Activated naive CD8-positive, alpha-beta T cell (primary cell): ENCODE measurements at regions not wholly inside any gene's neighbourhood (a gene's known extent, or its start where the extent isn't known, plus 50 kb on each side); places are given as distances from the start of the nearest gene placed in this dataset.

Experiments
- H3K27ac Mint-ChIP-seq: one replicate; pipeline ENCODE4 v1.8.0; 2021; ENCODE audit warnings: mixed read lengths
- H3K27me3 Mint-ChIP-seq: one replicate; pipeline ENCODE4 v1.8.0; 2021; ENCODE audit warnings: mixed read lengths
- H3K36me3 Mint-ChIP-seq: one replicate; pipeline ENCODE4 v1.8.0; 2021; ENCODE audit warnings: mixed read lengths
- H3K4me1 Mint-ChIP-seq: one replicate; pipeline ENCODE4 v1.8.0; 2021; ENCODE audit warnings: low read depth, mixed read lengths
- H3K4me3 Mint-ChIP-seq: one replicate; pipeline ENCODE4 v1.8.0; 2021; ENCODE audit warnings: mild to moderate bottlenecking, mixed read lengths
- H3K9me3 Mint-ChIP-seq: one replicate; pipeline ENCODE4 v1.8.0; 2021; ENCODE audit warnings: low read depth, mixed read lengths

GRCh38 chr1:29496701-29497100, 260.4 kb downstream of the PTPRU start:
- no peaks in the 10 kb centered on the region for H3K36me3 Mint-ChIP-seq
- peaks cover 5% of the 10 kb centered on the region for H3K9me3 Mint-ChIP-seq
- H3K4me1 Mint-ChIP-seq = no peaks in the 10 kb centered on the region
- no peak overlapping the region for H3K27ac Mint-ChIP-seq
- no peak overlapping the region for H3K4me3 Mint-ChIP-seq
- H3K27me3 Mint-ChIP-seq = peaks cover 9% of the 10 kb centered on the region

GRCh38 chr1:29490204-29490934, 254.0 kb downstream of the PTPRU start:
- H3K27me3 Mint-ChIP-seq = peaks cover 4% of the 10 kb centered on the region
- no peak overlapping the region for H3K27ac Mint-ChIP-seq
- no peaks in the 10 kb centered on the region for H3K36me3 Mint-ChIP-seq
- H3K4me3 Mint-ChIP-seq = no peak overlapping the region
- no peaks in the 10 kb centered on the region for H3K4me1 Mint-ChIP-seq
- H3K9me3 Mint-ChIP-seq = peaks cover 5% of the 10 kb centered on the region

GRCh38 chr1:29489471-29489870, 253.1 kb downstream of the PTPRU start:
- Mint-ChIP-seq H3K9me3 (peaks cover under 1% of the 10 kb centered on the region), H3K27ac (no peak overlapping the region), H3K27me3 (peaks cover 4% of the 10 kb centered on the region), H3K4me3 (no peak overlapping the region), H3K36me3 (no peaks in the 10 kb centered on the region), H3K4me1 (no peaks in the 10 kb centered on the region)

- Mint-ChIP-seq H3K4me1 (no peaks in the 10 kb centered on the region), H3K4me3 (no peak overlapping the region), H3K36me3 (no peaks in the 10 kb centered on the region), H3K27ac (no peak overlapping the region), H3K9me3 (no peaks in the 10 kb centered on the region), H3K27me3 (peaks cover 4% of the 10 kb centered on the region)
These were observed 252.5 kb downstream of the PTPRU start for GRCh38 chr1:29488794-29489311.

- H3K27me3 Mint-ChIP-seq = peaks cover 4% of the 10 kb centered on the region
- no peaks in the 10 kb centered on the region for H3K9me3 Mint-ChIP-seq
- H3K4me1 Mint-ChIP-seq = no peaks in the 10 kb centered on the region
- no peak overlapping the region for H3K4me3 Mint-ChIP-seq
- H3K36me3 Mint-ChIP-seq = no peaks in the 10 kb centered on the region
- H3K27ac Mint-ChIP-seq = no peak overlapping the region
These were observed 251.9 kb downstream of the PTPRU start for GRCh38 chr1:29488086-29488793.

- no peak overlapping the region for H3K27ac Mint-ChIP-seq
- peaks cover 4% of the 10 kb centered on the region for H3K27me3 Mint-ChIP-seq
- no peaks in the 10 kb centered on the region for H3K9me3 Mint-ChIP-seq
These were observed 251.0 kb downstream of the PTPRU start for GRCh38 chr1:29487291-29487690.

GRCh38 chr1:29485096-29485925, 249.0 kb downstream of the PTPRU start:
- no peak overlapping the region for H3K4me3 Mint-ChIP-seq
- H3K4me1 Mint-ChIP-seq = no peaks in the 10 kb centered on the region
- H3K27me3 Mint-ChIP-seq = peaks cover 6% of the 10 kb centered on the region
- no peaks in the 10 kb centered on the region for H3K36me3 Mint-ChIP-seq
- H3K9me3 Mint-ChIP-seq = no peaks in the 10 kb centered on the region
- no peak overlapping the region for H3K27ac Mint-ChIP-seq

More at GRCh38 chr1:29487291-29487690, 251.0 kb downstream of the PTPRU start:
- no peaks in the 10 kb centered on the region for H3K36me3 Mint-ChIP-seq
- H3K4me3 Mint-ChIP-seq = no peak overlapping the region
- H3K4me1 Mint-ChIP-seq = no peaks in the 10 kb centered on the region

GRCh38 chr1:29482991-29483390, 246.7 kb downstream of the PTPRU start:
- no peaks in the 10 kb centered on the region for H3K9me3 Mint-ChIP-seq
- H3K4me1 Mint-ChIP-seq = no peaks in the 10 kb centered on the region
- H3K36me3 Mint-ChIP-seq = no peaks in the 10 kb centered on the region
- no peak overlapping the region for H3K4me3 Mint-ChIP-seq
- peaks cover 12% of the 10 kb centered on the region for H3K27me3 Mint-ChIP-seq
- H3K27ac Mint-ChIP-seq = no peak overlapping the region

- Mint-ChIP-seq H3K9me3 (no peaks in the 10 kb centered on the region), H3K27ac (no peak overlapping the region), H3K4me3 (no peak overlapping the region), H3K4me1 (no peaks in the 10 kb centered on the region), H3K36me3 (no peaks in the 10 kb centered on the region), H3K27me3 (peaks cover 13% of the 10 kb centered on the region)
These were observed 245.7 kb downstream of the PTPRU start for GRCh38 chr1:29482064-29482463.

- H3K4me3 Mint-ChIP-seq = no peak overlapping the region
- peaks cover 19% of the 10 kb centered on the region for H3K27me3 Mint-ChIP-seq
- H3K27ac Mint-ChIP-seq = no peak overlapping the region
- no peaks in the 10 kb centered on the region for H3K4me1 Mint-ChIP-seq
- H3K9me3 Mint-ChIP-seq = no peaks in the 10 kb centered on the region
- no peaks in the 10 kb centered on the region for H3K36me3 Mint-ChIP-seq
These were observed 244.7 kb downstream of the PTPRU start for GRCh38 chr1:29481031-29481430.

GRCh38 chr1:29478879-29479278, 242.6 kb downstream of the PTPRU start:
- H3K4me3 Mint-ChIP-seq = no peak overlapping the region
- H3K36me3 Mint-ChIP-seq = no peaks in the 10 kb centered on the region
- H3K27me3 Mint-ChIP-seq = peaks cover 23% of the 10 kb centered on the region
- no peaks in the 10 kb centered on the region for H3K4me1 Mint-ChIP-seq
- no peak overlapping the region for H3K27ac Mint-ChIP-seq
- no peaks in the 10 kb centered on the region for H3K9me3 Mint-ChIP-seq

- Mint-ChIP-seq H3K27me3 (peaks cover 26% of the 10 kb centered on the region), H3K27ac (no peak overlapping the region), H3K4me1 (no peaks in the 10 kb centered on the region), H3K36me3 (no peaks in the 10 kb centered on the region), H3K9me3 (no peaks in the 10 kb centered on the region), H3K4me3 (no peak overlapping the region)
These were observed 241.9 kb downstream of the PTPRU start for GRCh38 chr1:29478151-29478791.

GRCh38 chr1:29475326-29475725, 239.0 kb downstream of the PTPRU start:
- Mint-ChIP-seq H3K27me3 (peaks cover 26% of the 10 kb centered on the region), H3K9me3 (no peaks in the 10 kb centered on the region), H3K4me3 (no peak overlapping the region), H3K4me1 (no peaks in the 10 kb centered on the region), H3K36me3 (no peaks in the 10 kb centered on the region), H3K27ac (no peak overlapping the region)
